Activated gamma-delta T cell treated with anti-CD3 and anti-CD28 coated beads, Interleukin-2, amount 50 U/mL, for 16 hours (primary cell): ENCODE measurements at regions not wholly inside any gene's neighbourhood (a gene's known extent, or its start where the extent isn't known, plus 50 kb on each side); places are given as distances from the start of the nearest gene placed in this dataset.

Experiments
- DNase-seq: peaks from one replicate; pipeline ENCODE4 v3.0.0-alpha.2; 2020; ENCODE audit warnings: low read depth

DNA sequence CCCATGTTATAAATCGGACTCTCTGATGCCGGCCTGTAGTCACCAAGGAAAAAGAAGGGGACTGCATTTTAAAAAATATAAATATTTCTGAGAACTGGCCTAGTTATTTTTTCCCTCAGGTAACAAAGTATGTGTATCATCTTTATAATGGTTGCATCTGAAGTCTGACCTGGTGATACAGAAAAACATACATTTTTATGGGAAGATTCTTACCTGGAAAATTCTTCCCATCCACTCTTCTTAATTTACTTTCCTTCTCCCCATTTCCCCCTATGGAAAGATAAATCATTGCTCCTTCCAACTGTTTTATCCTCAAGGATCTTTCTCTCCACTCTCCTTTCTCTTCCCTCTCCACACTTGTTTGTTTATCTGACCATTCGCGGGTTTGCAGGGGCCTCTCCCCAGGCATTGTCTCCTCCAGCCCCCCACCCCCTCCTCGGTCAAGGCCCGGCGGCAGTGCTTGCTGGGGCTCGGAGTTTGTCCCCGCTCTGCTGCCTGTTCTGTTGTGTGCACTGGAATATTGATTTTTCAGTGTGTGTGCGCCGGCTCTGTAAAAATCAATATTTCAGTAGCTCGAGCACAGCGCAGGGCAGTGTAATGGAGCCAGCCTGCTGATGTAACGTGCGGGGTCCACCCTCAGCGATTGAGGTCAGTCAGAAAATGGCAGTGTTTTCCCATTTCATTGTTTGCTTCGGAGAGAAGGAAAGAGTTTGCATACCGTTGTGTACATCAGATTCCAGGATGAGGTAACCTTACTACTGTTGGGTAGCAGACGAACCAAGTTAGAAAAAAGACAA, 199.5 kb upstream of the NFE2L3 start:
- DNase-seq: no peak

DNA sequence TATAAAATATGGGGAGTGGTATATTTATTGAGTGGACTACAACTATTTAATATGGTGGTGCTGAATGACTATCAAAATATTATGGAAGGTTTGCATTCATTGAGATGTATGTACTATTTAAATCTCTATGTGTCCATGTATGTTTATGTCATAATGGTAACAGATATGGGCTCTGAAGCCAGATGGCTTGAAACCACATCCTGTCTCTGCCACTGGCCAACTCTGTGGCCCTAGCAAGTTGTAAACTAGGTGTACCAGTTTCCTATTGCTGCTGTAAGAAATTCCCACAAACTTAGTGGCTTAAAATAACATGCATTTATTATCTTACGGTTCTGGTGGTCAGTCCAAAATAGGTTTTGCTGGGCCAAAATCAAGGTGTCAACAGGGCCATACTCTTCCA, 198.1 kb upstream of the NFE2L3 start:
- no peak for DNase-seq

DNA sequence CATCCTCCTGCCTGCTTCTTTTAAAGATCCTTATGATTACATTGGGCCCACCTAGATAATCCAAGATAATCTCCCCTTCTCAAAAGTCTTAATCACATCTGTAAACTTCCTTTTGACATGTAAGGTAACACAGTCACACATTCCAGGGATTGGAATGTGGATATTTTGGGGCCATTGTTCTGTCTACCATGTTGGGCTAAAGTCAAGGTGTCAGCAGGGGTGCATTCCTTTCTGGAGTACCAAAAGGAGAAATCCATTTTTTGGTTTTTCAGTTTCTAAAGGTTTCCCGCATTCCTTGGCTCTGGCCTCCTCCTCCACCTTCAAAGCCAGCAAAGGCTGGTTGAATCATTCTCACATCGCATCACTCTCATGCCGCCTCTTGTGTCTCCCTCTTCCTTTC, 197.6 kb upstream of the NFE2L3 start:
- DNase-seq: no peak

DNA sequence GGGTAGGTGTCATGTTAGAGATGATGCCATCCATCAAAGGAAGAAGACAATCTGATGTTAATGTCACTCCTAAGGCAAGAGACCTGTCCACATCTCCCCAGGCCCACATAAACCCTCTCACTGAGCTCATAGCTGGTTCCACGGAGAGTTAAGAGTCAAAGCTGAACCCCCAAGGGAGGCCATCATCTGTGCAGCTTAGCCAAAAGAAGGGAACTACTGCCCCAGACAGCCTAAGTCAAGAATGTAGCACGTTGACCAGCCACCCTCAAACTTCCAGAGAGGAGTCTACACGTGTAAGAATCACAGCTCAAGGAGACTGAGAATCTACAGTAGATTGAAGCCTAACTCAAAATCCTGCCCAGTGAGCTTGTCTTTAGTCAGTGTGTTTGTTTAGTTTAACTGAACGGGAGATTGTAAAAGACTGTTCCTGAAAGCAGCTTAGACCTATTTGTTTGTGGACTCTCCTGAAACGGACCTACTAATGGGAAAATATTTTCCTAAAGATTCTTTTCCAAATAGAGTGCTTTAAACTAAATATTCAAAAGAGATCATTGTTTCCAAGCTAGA, 192.7 kb upstream of the NFE2L3 start:
- no peak for DNase-seq

DNA sequence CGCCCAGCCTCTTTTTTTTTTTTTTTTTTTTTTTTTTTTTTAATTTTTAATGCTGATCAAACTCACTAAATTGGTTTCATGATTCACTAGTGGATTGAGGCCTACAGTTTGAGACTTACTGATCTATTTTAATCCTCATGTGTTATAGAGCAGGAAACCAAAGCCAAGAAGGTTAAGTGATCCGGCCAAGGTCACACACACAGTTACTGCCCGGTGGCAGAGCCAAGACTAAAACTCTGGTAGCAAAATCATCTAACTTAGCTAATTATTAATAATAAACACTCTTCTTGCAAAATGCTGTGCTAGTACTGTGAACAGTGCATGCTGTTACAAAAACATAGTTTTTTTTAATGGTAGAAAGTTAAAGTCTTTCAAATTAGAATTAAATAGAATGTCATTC, 188.3 kb upstream of the NFE2L3 start:
- no peak for DNase-seq

DNA sequence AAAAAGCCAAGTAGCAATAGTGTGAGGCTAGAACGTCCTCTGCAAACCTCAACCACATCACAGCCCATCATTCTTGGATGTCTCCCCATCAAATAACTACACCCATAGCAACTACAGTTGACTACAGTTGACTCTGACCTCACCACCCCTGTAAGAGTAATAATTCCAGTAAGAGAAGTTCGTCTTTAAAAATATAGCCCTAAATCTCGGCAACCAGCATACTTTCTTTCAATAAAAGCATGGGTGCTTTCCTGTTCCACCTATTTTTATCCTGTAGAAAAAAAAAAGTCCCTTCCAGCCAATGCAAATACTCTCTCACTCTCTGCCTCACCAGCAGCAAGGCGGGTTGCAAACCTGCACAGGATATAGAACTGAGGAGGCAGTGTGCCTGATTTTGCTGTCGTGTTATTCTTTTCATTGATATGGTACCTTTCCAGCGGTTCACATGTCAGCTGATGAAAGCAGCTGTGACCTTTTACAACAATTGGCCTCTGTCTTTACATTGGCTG, 187.5 kb upstream of the NFE2L3 start:
- no peak for DNase-seq

DNA sequence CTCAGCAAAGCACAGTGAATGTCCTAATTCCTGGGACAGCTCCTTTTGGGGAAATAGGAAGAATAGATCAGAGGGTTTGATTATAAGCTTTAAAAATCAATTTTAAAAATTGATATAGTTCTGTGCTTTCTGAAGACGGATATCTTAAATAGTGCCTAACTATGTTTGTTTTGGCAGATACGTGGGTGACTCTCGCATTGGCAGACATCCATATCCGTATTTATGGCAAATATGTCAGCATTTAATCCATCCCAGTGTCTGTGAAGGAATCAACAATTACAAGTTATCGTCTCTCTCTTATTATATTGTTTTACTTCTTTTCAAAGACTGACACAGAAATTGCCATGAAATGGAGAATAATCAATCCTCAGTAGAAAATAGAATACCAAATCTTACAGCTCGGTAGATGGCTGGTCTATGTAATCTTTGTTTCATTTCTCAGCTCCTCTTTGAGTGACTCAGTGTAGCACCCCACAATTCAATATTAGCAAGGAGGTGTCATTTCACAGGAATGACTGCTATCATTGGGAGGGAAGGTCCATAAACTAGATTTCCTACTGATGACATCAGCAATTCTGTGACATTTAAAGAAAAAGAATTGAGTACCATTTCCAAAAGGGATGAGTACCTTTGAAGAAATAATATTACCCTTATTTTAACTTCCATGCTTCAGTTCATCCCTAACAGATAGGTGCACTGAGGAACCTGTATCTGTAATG, 186.4 kb upstream of the NFE2L3 start:
- DNase-seq: no peak

DNA sequence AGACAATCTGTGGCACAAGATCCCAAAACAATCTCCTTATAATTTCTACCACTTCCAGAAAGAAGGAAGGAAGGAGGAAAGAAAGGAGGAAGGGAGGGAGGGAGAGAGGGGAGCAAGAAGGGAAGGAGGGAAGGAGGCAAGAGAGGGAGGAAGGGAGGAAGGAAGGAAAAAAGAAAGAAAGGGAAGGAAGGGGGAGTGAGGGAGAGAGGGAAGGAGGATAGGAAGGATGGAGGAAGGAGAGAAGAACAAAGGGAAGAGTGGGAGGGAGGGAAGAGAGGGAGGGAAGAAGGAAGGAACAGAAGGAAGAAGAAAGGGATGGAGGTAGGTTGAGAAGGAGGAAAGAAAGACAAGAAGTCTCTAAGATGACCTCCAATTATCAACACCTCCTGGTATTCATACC, 185.5 kb upstream of the NFE2L3 start:
- no peak for DNase-seq

DNA sequence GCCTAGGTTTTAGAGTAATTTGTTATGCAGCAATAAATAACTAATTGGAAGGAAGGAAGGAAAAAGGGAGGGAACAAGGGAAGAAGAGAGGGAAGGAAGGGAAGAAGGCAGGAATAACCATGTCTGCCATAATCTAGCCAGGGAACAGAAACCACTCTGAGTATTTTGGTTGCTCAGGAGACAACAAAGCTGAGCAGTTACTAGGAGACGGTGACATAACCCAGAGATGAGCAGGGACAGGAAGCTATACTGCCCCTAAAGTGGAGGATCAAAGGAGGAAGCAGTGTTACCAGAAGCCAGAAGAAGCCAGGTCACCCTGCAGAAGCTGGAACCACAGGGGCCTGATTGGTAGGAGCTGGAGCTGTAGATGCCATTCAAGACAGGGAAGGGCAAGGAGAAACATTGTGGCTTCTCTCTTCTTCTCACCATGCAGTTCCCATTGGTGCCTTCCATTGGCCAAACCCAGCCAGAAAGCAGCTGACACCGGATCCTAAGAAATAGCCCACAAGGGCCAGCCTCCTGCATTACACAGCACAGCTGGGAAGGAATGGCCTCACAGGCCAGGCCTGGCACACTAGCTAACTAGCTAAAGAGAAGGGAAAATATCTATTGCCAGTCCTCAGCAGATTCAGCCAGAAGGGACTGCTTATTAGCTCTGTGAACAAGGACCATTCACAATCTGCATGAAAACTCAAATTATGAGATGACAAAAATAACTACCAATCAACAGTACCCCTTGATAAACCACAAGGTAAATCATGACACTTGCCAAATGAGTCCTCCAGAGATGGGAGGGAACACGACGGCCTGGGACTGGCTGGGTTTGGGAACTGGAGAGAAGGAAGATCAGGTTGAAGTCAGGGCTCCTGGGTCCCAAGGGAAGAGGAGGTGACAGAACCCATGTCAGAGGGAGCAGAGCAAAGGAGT, 184.5 kb upstream of the NFE2L3 start:
- DNase-seq: no peak

DNA sequence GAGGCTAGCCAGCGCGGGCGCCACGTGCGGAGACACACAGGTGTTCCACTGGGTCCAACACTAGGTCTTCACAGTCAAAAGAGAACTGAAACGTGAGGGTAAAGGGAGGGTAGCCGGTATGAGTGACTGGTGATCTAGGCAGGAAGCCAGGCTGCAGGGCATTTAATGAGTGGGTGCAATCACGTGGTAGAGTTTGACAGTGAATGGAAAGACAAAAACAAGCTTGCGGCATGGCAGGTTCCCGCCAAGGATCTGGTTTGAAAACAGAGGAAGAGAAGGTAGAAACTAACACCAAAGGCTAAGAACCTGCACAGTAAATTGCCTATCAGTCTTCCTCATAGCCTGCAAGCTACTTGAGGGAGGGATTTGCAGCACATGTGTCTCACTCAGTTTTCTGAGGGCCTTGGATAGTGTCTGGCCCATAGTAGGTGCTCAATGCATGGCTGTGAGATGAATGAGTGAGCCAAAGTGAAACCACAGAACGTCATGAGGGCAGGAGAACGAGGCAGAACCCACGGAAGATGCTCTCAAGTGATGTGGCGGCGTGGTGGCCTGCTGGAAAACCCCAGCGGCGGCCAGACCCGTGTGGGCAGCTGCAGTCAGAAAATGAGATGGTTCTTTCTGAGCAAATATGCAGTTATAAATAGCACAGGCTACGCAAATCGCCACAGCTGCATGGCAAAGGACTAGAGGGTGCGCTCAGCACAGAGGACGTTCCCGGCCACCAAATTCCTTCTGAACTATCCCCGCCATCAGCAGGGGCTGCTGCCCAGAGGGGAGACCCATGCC, 183.6 kb upstream of the NFE2L3 start:
- no peak for DNase-seq

DNA sequence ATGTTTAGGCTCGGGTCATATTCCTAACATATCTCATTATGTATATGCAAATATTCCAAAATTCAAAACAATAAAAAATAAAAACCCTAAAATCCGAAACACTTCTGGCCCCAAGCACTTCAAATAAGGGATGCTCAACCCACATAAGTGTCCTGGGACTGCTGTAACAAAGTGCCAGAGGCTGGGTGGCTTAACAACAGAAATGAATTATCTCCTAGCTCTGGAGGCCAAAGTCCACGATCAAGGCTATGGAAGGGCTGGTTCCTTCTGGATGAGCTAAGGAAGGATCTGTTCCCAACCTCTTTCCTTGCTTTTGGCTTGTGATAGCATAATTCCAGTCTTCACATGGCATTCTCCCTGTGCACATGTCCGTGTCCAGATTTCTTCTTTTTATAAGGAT, 181.6 kb upstream of the NFE2L3 start:
- DNase-seq: no peak

DNA sequence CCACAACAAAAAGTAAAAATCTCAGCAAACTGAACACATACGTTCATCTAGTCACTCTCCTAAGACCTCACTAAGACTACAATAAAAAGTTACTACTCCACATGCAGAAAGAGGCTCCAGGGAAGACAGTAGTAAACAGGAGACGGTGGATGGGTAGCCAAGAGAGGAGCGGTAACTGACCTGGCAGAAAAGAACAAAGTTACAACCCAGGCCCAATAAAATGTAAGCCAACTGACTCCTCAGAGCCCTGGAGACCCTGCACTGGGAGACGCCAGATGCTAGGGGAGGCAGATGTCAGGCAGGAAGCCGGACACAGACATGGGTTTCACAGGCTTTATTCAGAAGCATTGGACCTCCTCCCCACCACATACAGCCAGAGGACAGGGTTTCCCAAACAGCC, 181.1 kb upstream of the NFE2L3 start:
- DNase-seq: no peak

DNA sequence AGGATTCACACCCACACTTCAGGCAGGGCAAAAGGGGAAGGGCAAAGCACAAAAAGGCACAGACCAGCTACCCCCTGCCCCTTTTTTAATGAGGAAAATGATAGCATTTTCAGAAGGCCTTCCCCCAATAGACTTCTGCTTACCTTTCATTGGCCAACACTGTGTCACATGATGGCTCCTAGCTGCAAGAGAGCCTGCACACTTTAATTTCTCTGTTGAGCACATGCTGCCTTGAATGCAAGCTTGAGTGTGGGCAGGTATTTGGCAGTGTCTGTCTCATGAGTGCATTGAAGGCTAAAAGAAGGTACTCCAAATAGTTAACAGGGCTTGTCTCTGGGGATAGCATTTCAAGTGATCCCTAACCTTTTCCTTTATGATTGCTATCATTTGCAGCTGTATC, 175.4 kb upstream of the NFE2L3 start:
- no peak for DNase-seq

DNA sequence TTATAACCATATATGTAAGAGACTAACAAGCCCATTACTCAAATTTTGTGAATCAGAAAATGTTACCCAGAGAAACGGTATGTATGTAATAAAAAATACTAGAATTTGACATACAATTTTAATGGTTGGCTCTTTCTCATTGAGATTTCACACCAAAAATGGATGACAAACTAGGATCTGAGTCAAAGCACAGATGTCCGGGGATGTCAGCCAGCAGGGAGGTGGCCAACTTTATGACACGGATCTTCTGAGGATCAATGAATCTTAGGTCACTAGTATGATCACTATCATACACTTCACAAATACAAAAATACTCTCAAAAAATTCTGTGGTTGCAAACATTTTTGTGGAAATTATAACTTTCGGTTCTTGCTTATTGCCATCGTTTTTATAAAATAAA, 173.5 kb upstream of the NFE2L3 start:
- DNase-seq: no peak

DNA sequence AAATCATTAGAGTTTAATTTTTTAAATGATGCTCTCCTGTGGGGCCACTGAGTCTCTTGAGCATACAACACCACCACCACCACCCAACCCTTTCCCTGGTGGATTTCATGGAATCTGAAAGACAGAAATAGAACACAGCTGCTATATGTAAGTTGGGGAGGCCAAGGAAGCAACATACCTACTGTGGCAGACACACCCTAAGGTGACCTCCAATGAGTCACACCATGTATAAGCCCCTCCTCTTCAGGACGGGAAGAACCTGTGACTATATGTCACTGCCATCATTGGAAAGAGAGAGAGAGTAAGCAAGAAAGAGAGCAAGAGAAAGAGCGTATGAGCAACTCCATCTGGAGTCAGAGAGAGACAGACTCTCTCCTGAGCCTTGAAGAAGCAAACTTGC, 172.4 kb upstream of the NFE2L3 start:
- no peak for DNase-seq

DNA sequence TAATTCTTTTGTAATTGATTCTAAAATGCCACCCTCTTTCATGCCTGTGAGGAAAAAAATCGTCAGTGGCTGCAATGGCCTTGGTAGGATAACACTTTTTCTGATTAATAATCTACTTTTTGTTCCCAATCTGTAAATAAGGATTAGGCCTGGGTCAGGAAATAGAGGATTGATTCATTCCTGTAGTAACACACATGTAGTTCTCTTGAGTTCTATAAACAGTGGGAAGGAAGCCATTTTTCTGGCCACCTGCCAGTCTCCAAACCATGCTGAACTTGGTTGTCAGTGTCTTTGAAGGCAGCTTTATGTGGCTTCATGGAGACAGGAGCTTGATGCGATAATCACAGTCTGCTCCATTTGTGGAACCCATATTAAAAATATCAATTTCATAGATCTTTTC, 169.3 kb upstream of the NFE2L3 start:
- DNase-seq: no peak

DNA sequence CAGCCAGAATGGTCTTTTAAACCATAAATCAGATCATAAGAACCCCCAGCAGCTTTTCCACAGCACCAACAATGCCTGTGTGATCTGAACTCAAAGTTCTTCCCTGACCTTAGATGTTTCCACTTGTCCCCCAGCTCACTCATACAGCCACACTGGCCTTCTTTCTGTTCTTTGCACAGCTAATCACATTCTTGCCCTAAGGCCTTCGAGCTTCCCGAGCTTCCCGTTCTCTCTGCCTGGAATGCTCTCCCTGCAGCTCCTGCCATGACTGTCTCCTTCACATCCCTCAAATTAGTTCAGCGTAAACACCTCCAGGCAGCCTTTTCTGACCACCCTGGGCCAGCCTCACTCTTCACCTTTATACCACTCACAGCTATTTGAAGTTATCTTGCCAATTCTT, 166.8 kb upstream of the NFE2L3 start:
- DNase-seq: no peak

DNA sequence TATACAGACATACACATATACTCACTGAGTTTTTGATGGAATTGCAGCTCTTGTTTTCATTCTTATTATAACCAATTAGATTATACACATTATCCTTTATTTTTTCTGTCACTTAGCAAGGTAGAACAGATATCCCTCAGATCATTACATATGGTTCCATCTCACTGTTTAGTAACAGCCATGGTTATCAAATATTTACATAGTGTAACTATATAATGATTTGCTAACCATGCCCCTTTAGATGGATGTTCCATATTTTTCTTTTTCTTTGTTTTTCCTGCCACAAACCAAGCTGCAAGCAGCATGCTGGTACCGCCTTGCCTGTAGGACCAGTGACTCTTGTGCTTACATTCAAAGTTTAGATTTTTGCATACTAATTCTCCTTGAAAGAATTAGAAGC, 163.4 kb upstream of the NFE2L3 start:
- DNase-seq: no peak

DNA sequence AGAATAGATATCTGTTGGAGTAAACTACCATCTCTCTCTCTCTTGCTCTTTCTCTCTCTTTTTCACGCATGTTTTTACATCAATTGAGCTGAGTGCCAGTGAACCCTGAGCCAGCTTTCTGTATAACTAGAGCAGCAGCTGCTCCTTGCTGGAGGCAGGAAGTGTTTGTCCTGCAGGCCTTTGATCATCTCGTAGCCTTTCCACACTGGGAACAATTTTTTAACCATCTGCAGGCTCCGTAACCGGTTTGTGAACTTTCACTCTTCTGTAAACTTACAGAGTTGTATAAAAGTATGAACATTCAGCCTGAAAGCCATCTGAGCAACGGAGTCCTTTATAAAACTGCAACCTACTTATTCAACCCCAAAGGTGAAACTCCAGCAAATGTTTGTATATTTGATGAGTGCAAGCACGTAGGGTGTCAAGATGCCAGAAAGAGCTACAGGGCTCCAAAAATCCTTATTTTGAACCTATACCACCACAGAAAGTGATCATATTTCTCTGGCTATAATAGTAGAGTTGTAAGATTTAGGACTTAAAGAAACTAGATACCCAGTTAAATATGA, 162.8 kb upstream of the NFE2L3 start:
- no peak for DNase-seq

DNA sequence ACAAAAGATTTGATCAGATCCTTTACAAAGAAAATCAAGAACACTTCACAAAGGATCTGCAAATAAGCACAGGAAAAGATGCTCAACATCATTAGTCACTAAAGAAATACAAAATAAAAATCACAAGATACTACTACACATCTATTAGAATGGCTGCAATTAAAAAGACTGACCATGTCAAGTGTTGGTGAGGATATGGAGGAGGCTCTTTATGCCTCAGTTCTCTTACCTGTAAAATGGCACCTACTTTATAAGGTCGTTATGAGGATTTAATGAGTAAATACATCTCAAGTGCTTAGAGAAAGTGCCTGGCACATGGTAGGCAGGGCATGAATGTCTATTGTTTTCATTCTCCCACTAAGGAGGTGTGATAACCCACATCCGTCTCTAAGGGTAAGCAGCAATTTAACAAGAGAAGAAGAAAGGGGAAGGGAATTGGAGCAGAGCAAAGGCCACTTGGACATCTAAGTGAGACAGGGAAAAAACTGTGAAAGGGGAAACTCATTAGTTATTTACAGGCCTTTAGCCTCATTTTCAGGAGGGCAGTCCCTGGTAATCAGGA, 157.5 kb upstream of the NFE2L3 start:
- DNase-seq: no peak

DNA sequence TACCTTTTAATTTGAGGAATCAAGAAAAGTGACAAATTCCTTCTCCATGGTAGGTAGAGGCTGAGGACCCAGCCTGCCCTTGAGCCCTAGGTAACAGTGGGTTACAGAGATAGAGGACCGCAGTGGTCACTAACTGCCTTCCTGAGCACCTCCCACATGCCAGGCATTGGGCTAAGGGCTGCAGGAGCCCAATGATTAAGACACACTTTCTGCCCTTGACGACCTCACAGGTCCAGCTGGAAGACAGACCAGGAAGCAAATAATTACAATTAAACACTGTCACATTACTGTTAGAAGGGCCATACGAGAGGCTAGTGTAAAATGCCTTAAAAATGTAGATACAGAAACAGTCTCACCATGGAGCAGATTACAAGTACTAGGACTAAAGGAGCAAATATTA, 156.8 kb upstream of the NFE2L3 start:
- DNase-seq: no peak
